Neural cell (in vitro differentiated cells): ENCODE measurements at regions not wholly inside any gene's neighbourhood (a gene's known extent, or its start where the extent isn't known, plus 50 kb on each side); places are given as distances from the start of the nearest gene placed in this dataset.

Experiments used
- H2AFZ ChIP-seq: fragments of 200-600, 300-800 bp; sonication (generic), shearing (Covaris generic); 2 replicates; pipeline ENCODE4 v1.6.0; 2014; ENCODE audit warnings: low read depth, mild to moderate bottlenecking, antibody characterized with exemption, low read length, moderate library complexity
- H3F3A ChIP-seq: fragments of 200-600 bp; shearing (Covaris generic); 2 replicates; pipeline ENCODE4 v1.6.1; 2016; ENCODE audit warnings: mild to moderate bottlenecking, moderate library complexity, mixed read lengths, antibody characterized with exemption, low read length; ENCODE audit not compliant: insufficient read depth, poor library complexity, severe bottlenecking
- H3K27ac ChIP-seq: fragments of 200-600, 300-800 bp; sonication (generic), shearing (Covaris generic); 2 replicates; pipeline ENCODE4 v1.5.1; 2014; ENCODE audit warnings: mild to moderate bottlenecking, low read length, moderate library complexity
- H3K27me3 ChIP-seq: fragments of 300-800, 200-600 bp; sonication (generic), shearing (Covaris generic); 2 replicates; pipeline ENCODE4 v1.6.0; 2014; ENCODE audit warnings: mild to moderate bottlenecking, low read depth, low read length, moderate library complexity; ENCODE audit not compliant: insufficient read depth
- H3K36me3 ChIP-seq: fragments of 300-800, 200-600 bp; sonication (generic), shearing (Covaris generic); 2 replicates; pipeline ENCODE4 v1.5.1; 2014; ENCODE audit warnings: mild to moderate bottlenecking, antibody characterized with exemption, low read length, moderate library complexity; ENCODE audit not compliant: insufficient read depth
- H3K4me2 ChIP-seq: fragments of 300-800, 200-600 bp; sonication (generic), shearing (Covaris generic); 2 replicates; pipeline ENCODE4 v1.6.0; 2014; ENCODE audit warnings: mild to moderate bottlenecking, low read length
- H3K4me3 ChIP-seq: fragments of 300-800, 200-600 bp; sonication (generic), shearing (Covaris generic); 2 replicates; pipeline ENCODE4 v1.5.1; 2014; ENCODE audit warnings: mild to moderate bottlenecking, low read length, moderate library complexity
- H3K79me2 ChIP-seq: fragments of 200-600 bp; shearing (Covaris generic); replicated peaks from 2 replicates; pipeline ENCODE4 v1.6.0; 2014; ENCODE audit warnings: mild to moderate bottlenecking, low read length, moderate library complexity; ENCODE audit not compliant: insufficient read depth
- H3K9ac ChIP-seq: fragments of 300-800, 200-600 bp; sonication (generic), shearing (Covaris generic); 2 replicates; pipeline ENCODE4 v1.6.1; 2016; ENCODE audit warnings: mild to moderate bottlenecking, low read length, mixed read lengths
- H3K9me2 ChIP-seq: fragments of 200-600 bp; shearing (Covaris generic); 2 replicates; pipeline ENCODE4 v1.6.1; 2016; ENCODE audit warnings: mild to moderate bottlenecking, low read length, mixed read lengths; ENCODE audit not compliant: insufficient read depth
- H3K9me3 ChIP-seq: fragments of 200-600, 300-800 bp; sonication (generic), shearing (Covaris generic); 2 replicates; pipeline ENCODE4 v1.6.1; 2016; ENCODE audit warnings: mild to moderate bottlenecking, mixed run types, low read length, moderate library complexity, mixed read lengths
- H4K20me1 ChIP-seq: fragments of 200-600 bp; shearing (Covaris generic); 2 replicates; pipeline ENCODE4 v1.6.1; 2016; ENCODE audit warnings: mild to moderate bottlenecking, mixed run types; ENCODE audit not compliant: insufficient read depth
- CTCF ChIP-seq: fragments of 450-650 bp; IDR thresholded peaks from 2 replicates; pipeline ENCODE4 v1.5.1; 2014; ENCODE audit warnings: antibody characterized with exemption, mild to moderate bottlenecking, moderate library complexity; ENCODE audit not compliant: poor library complexity, severe bottlenecking
- EP300 ChIP-seq: fragments of 450-650 bp; conservative IDR thresholded peaks from 2 replicates; pipeline ENCODE4 v1.6.1; 2014; ENCODE audit warnings: antibody characterized with exemption, mild to moderate bottlenecking, moderate library complexity; ENCODE audit not compliant: poor library complexity, severe bottlenecking
- EZH2 ChIP-seq: fragments of 200-600, 300-800 bp; shearing (Covaris generic), sonication (generic); IDR thresholded peaks from 2 replicates; pipeline ENCODE4 v1.6.1; 2014; ENCODE audit warnings: antibody characterized with exemption, low read length, borderline replicate concordance, mild to moderate bottlenecking; ENCODE audit not compliant: insufficient read depth, poor library complexity, severe bottlenecking
- MXI1 ChIP-seq: fragments of 450-650 bp; conservative IDR thresholded peaks from 2 replicates; pipeline ENCODE4 v1.6.1; 2014; ENCODE audit warnings: antibody characterized with exemption, mild to moderate bottlenecking; ENCODE audit not compliant: poor library complexity, severe bottlenecking
- POLR2AphosphoS5 ChIP-seq: IDR thresholded peaks from 2 replicates; pipeline ENCODE4 v1.6.1; 2012
- RAD21 ChIP-seq: fragments of 450-650 bp; conservative IDR thresholded peaks from 2 replicates; pipeline ENCODE4 v1.6.1; 2014; ENCODE audit warnings: antibody characterized with exemption, mild to moderate bottlenecking, moderate library complexity
- SMC3 ChIP-seq: fragments of 450-650 bp; conservative IDR thresholded peaks from 2 replicates; pipeline ENCODE4 v1.6.1; 2014; ENCODE audit warnings: antibody characterized with exemption, mild to moderate bottlenecking, moderate library complexity; ENCODE audit not compliant: poor library complexity
- TAF1 ChIP-seq: IDR thresholded peaks from 2 replicates; pipeline ENCODE4 v1.6.1; 2012; ENCODE audit warnings: low read depth
- TF ChIP-seq, protein P1 (sequence below): IDR thresholded peaks from 2 replicates; pipeline ENCODE4 v1.6.1; 2012; ENCODE audit warnings: borderline replicate concordance

GRCh38 chr13:64075543-64076271, 2660.1 kb upstream of the PCDH20 start:
- Histone ChIP-seq H3K36me3 (no peaks in the 10 kb centered on the region), H3K4me3 (no peak overlapping the region), H2AFZ (no peak overlapping the region), H3K27me3 (no peaks in the 10 kb centered on the region), H4K20me1 (no peaks in the 10 kb centered on the region), H3K9me2 (no peaks in the 10 kb centered on the region), H3K9me3 (no peaks in the 10 kb centered on the region), H3K4me2 (no peak overlapping the region), H3K9ac (no peak overlapping the region), H3K79me2 (no peaks in the 10 kb centered on the region), H3K27ac (no peak overlapping the region), H3F3A (no peaks in the 10 kb centered on the region)
- TF ChIP-seq SMC3 (no peak), EP300 (no peak), MXI1 (no peak), CTCF (no peak), RAD21 (no peak), POLR2AphosphoS5 (no peak), TAF1 (no peak), EZH2 (no peak)
- TF ChIP-seq, protein P1, sequence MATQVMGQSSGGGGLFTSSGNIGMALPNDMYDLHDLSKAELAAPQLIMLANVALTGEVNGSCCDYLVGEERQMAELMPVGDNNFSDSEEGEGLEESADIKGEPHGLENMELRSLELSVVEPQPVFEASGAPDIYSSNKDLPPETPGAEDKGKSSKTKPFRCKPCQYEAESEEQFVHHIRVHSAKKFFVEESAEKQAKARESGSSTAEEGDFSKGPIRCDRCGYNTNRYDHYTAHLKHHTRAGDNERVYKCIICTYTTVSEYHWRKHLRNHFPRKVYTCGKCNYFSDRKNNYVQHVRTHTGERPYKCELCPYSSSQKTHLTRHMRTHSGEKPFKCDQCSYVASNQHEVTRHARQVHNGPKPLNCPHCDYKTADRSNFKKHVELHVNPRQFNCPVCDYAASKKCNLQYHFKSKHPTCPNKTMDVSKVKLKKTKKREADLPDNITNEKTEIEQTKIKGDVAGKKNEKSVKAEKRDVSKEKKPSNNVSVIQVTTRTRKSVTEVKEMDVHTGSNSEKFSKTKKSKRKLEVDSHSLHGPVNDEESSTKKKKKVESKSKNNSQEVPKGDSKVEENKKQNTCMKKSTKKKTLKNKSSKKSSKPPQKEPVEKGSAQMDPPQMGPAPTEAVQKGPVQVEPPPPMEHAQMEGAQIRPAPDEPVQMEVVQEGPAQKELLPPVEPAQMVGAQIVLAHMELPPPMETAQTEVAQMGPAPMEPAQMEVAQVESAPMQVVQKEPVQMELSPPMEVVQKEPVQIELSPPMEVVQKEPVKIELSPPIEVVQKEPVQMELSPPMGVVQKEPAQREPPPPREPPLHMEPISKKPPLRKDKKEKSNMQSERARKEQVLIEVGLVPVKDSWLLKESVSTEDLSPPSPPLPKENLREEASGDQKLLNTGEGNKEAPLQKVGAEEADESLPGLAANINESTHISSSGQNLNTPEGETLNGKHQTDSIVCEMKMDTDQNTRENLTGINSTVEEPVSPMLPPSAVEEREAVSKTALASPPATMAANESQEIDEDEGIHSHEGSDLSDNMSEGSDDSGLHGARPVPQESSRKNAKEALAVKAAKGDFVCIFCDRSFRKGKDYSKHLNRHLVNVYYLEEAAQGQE = no peak

DNA sequence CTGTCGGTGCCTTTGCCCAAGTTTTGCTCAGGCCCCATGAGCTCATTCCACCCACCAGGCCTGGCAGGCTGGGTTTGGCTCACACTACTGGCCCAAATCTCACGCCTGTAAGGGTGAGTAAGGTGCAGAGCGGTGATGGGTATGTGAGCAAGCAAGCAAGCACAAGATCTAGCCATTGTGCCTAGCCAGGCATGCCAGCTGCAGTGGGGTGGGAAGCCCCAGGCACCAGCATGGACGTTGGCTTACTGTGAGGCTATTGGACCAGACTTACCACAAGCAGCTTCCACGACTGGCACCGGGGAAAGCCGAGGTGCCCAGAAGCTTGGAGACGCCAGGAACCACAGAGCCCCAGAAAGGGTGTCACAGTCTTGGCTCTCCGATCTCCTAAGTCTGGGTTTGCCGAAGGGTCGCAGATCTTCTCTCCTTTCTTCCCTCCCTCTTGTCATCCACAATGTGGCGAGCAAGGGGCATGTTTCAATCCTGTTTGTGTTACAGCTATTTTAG, 2659.4 kb upstream of the PCDH20 start:
- Histone ChIP-seq H3K4me2 (no peak overlapping the region), H3K27me3 (no peaks in the 10 kb centered on the region), H3K9ac (no peak overlapping the region), H3K79me2 (no peaks in the 10 kb centered on the region), H3K9me2 (no peaks in the 10 kb centered on the region), H3F3A (no peaks in the 10 kb centered on the region), H4K20me1 (no peaks in the 10 kb centered on the region), H2AFZ (no peak overlapping the region), H3K27ac (no peak overlapping the region), H3K36me3 (no peaks in the 10 kb centered on the region), H3K4me3 (no peak overlapping the region), H3K9me3 (no peaks in the 10 kb centered on the region)
- TF ChIP-seq RAD21 (no peak), POLR2AphosphoS5 (no peak), EP300 (no peak), TAF1 (no peak), MXI1 (no peak), CTCF (no peak), EZH2 (no peak), SMC3 (no peak)
- TF ChIP-seq, protein P1 = no peak
